Pancreas (tissue), 10 donors: ENCODE measurements at regions not wholly inside any gene's neighbourhood (a gene's known extent, or its start where the extent isn't known, plus 50 kb on each side); places are given as distances from the start of the nearest gene placed in this dataset.

Experiments
- ATAC-seq, 4 donors: fragments of 200-7000 bp; cut with Tn5 transposase; one replicate each; pipeline versions ENCODE4 v1.8.0 to v1.9.1; 2020; ENCODE audit warnings: mild to moderate bottlenecking in 4 of 4, moderate library complexity in 4 of 4
- DNase-seq, 6 donors: peaks; one replicate each; pipeline ENCODE4 v3.0.0-alpha.2; 2020
- FAIRE-seq: peaks from 2 replicates; lab custom pipeline; 2012; peaks lifted over from hg19 to GRCh38; lab: Jason Lieb, UNC
- H3K27ac ChIP-seq, 4 donors: fragments of 200-600 bp; sonication (generic); 1 replicate in 3 of 4; 2 replicates in 1 of 4; pipeline versions ENCODE4 v1.5.0 to v1.8.0; 2020
- H3K27me3 ChIP-seq, 4 donors: fragments of 200-600 bp; one replicate each; pipeline ENCODE4 v1.8.0; 2021
- H3K36me3 ChIP-seq, 3 donors: fragments of 200-600 bp; sonication (generic) in 1 of 3; one replicate each; pipeline versions ENCODE4 v1.5.0 to v1.8.0; 2020 to 2021
- H3K4me1 ChIP-seq, 3 donors: fragments of 200-600 bp; one replicate each; pipeline ENCODE4 v1.8.0; 2021
- H3K4me3 ChIP-seq, 4 donors: fragments of 200-600 bp; sonication (generic) in 2 of 4; one replicate each; pipeline versions ENCODE4 v1.5.0 to v1.8.0; 2020 to 2021
- H3K9me3 ChIP-seq, 4 donors: fragments of 200-600 bp; one replicate each; pipeline ENCODE4 v1.8.0; 2021
- CTCF ChIP-seq, 4 donors: fragments of 200-600 bp; sonication (generic) in 3 of 4; IDR thresholded peaks; one replicate each; pipeline versions ENCODE4 v1.5.0 to v1.8.0; 2021; ENCODE audit warnings: antibody characterized with exemption in 4 of 4
- WGBS, 2 donors: extraction: QIAGEN DNeasy Blood & Tissue Kit; methylation state at CpG; one replicate each; pipeline ENCODE4 v1.1.7; 2013; 5-methylcytosine and 5-hydroxymethylcytosine counted together
- intact Hi-C, 3 donors: fragments of 100-400 bp; cut with DNase I; formaldehyde crosslinking; loops; one replicate each; pipeline versions ENCODE4 v1.11.1 to v1.14.2; 2022
- donor health status: healthy with polysubstance abuse.
- donor health status: DM: no; HTN: no; CAD: no; lungs with moderate emphysema.
- donor health status: DM: no; HTN: no; CAD: no.
- donor health status: control.
- donor health status: control.
- donor health status: Bipolar disorder and iron deficiency.
- donor health status: DM: yes; HTN: yes; CAD: no.
- donor health status: DM: no; HTN: no; CAD: no.
- donor health status: DM: no; HTN: no; CAD: no.
- donor health status: DM: yes; HTN: yes; CAD: no.

DNA sequence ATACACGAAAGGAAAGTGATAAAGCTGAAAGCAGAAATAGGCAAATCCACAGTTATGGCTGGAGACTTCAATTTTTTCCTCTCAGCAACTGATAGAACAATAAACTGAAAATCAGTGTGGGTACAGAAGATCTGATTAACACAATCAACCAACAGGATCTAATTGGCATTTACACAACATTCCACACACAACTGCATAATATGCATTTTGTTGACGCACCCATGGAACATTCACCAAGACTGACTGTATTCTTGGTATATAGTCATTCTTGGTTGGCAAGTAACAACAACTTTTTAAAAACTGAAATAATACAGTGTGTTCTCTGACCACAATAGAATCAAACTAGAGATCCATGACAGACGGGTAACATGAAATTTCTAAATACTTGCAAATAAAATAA, 218.7 kb upstream of the S1PR3 start:
- FAIRE-seq, result no peak
- H3K4me3 ChIP-seq, result no peak overlapping the region
- H3K27me3 ChIP-seq, result no peaks in the 10 kb centered on the region
- H3K4me1 ChIP-seq, result no peaks in the 10 kb centered on the region
- H3K36me3 ChIP-seq, result no peaks in the 10 kb centered on the region
- WGBS, 2 donors, result 63 to 79% methylated on average over 3 of the region's 3 CpGs
- intact Hi-C loops, result no loop called here
- no peak for DNase-seq
- no peak for ATAC-seq
- no peaks in the 10 kb centered on the region for H3K9me3 ChIP-seq
- no peak for TF ChIP-seq CTCF (IDR thresholded peaks at IDR 0.05)
- H3K27ac ChIP-seq, result no peak overlapping the region

DNA sequence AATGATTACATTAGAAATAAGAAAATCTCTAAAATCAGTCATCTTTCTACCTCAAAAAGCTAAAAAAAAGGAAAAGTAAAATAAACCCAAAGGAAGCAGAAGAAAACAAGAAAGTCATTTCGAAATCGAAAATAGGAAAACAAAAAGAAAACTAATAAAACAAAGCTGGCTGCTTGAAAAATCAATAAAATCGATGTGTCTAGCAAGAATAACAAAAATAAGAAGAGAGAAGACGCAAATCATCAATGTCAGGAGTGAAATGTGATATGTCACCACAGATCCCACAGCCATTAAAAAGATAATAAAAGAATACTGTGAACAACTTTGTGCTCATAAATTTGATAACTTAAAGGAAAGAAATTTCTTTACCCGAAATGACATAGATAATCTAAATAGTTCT, 218.1 kb upstream of the S1PR3 start:
- Histone ChIP-seq H3K36me3 (no peaks in the 10 kb centered on the region), H3K27ac (no peak overlapping the region), H3K9me3 (no peaks in the 10 kb centered on the region), H3K27me3 (no peaks in the 10 kb centered on the region), H3K4me3 (no peak overlapping the region), H3K4me1 (no peaks in the 10 kb centered on the region)
- no peak for TF ChIP-seq CTCF (IDR thresholded peaks at IDR 0.05)
- peak; percentile 66 for FAIRE-seq
- no peak for ATAC-seq
- no peak for DNase-seq
- intact Hi-C loops, result no loop called here
- WGBS, 2 donors, result 49 to 57% methylated on average over 5 of the region's 5 CpGs

- FAIRE-seq, result no peak
- H3K27me3 ChIP-seq, result no peaks in the 10 kb centered on the region
- DNase-seq, result no peak
- WGBS, 2 donors, result 59% methylated on average over 4 of the region's 4 CpGs
- no peak overlapping the region for H3K27ac ChIP-seq
- no peaks in the 10 kb centered on the region for H3K36me3 ChIP-seq
- intact Hi-C loops, result no loop called here
- H3K4me3 ChIP-seq, result no peak overlapping the region
- H3K4me1 ChIP-seq, result no peaks in the 10 kb centered on the region
- no peak for ATAC-seq
- no peak for TF ChIP-seq CTCF (IDR thresholded peaks at IDR 0.05)
- no peaks in the 10 kb centered on the region for H3K9me3 ChIP-seq
These were observed 217.5 kb upstream of the S1PR3 start for GRCh38 chr9:88773627-88774244.

- Histone ChIP-seq H3K27me3 (no peaks in the 10 kb centered on the region), H3K27ac (no peak overlapping the region), H3K4me3 (no peak overlapping the region), H3K9me3 (no peaks in the 10 kb centered on the region), H3K36me3 (no peaks in the 10 kb centered on the region), H3K4me1 (no peaks in the 10 kb centered on the region)
- 23 to 35% methylated on average over 1 of the region's 1 CpG for WGBS, 2 donors
- DNase-seq, result no peak
- intact Hi-C loops, result no loop called here
- no peak for FAIRE-seq
- peak; percentile 62 to 77 (median 70) for ATAC-seq
- no peak for TF ChIP-seq CTCF (IDR thresholded peaks at IDR 0.05)
These were observed 216.2 kb upstream of the S1PR3 start for GRCh38 chr9:88775037-88775471.

DNA sequence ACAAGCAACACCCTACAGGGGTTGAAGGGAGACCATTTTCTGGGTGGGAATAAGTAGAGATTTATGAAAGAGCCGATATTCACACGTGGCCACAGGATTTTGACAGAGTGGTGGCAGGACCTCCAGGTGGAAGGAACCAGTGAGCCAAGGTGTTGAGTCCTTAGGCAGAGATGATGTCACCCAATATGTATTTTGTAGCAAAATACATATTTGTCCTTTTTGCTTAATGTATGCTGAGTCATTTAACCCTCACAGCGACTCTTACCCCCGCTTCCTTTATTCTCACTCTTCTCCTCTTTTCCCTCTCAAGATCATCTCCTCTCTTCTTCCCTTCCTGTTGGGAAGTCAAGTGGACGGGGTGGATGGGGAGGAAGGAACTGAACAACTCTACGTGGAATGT, 215.7 kb upstream of the S1PR3 start:
- H3K9me3 ChIP-seq, result no peaks in the 10 kb centered on the region
- no peak overlapping the region for H3K4me3 ChIP-seq
- H3K36me3 ChIP-seq, result no peaks in the 10 kb centered on the region
- FAIRE-seq (no peak), DNase-seq (no peak), ATAC-seq (peak; percentile 23 to 60 (median 26))
- no peaks in the 10 kb centered on the region for H3K27me3 ChIP-seq
- WGBS, 2 donors, result 70 to 73% methylated on average over 6 of the region's 6 CpGs
- intact Hi-C loops, result no loop called here
- H3K4me1 ChIP-seq, result no peaks in the 10 kb centered on the region
- TF ChIP-seq CTCF (IDR thresholded peaks at IDR 0.05), result no peak
- no peak overlapping the region for H3K27ac ChIP-seq
